ENCODE measurements at regions not wholly inside any gene's neighbourhood (a gene's known extent, or its start where the extent isn't known, plus 50 kb on each side); places are given as distances from the start of the nearest gene placed in this dataset.

DNA sequence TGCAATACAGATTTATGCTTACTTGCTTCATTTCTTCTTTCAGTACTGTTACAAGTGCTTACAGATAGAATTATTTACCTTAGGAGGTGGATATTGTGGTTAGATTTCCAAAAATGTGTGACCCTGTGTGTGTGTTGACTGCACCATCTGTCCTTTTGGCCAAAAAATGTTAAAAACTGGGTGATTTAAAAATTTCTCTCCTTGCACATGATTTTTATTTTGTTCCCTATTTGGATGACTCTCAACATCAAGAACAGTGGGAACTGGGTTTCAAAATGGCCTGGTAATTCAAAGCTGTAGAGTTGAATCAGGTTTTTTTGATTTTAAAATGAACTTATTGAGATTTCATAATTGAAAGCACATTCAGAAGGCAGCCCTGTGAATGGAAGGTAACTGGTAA, 1132.9 kb downstream of the RAPGEF2 start:
- H3K4me1 ChIP-seq (ENCODE audit: low read length): no peaks in the 10 kb centered on the region
- no peak overlapping the region for H3K4me3 ChIP-seq (ENCODE audit: low read length)
- H3K4me2 ChIP-seq (ENCODE audit: low read depth, low read length, poor library complexity, severe bottlenecking): no peak overlapping the region
- peaks cover 48% of the 10 kb centered on the region for H3K9me3 ChIP-seq (ENCODE audit: low read length)
- no peaks in the 10 kb centered on the region for H3K79me2 ChIP-seq (ENCODE audit: low read length)
- no peak overlapping the region for H2AFZ ChIP-seq (ENCODE audit: low read length)
- no peaks in the 10 kb centered on the region for H3K27me3 ChIP-seq (ENCODE audit: low read length)
- no peak for DNase-seq
- no peak overlapping the region for H3K9ac ChIP-seq (ENCODE audit: low read length)
- no peaks in the 10 kb centered on the region for H3K9me2 ChIP-seq (replicated peaks; ENCODE audit: insufficient read depth, low read length)
- no peaks in the 10 kb centered on the region for H4K20me1 ChIP-seq (ENCODE audit: insufficient read depth, low read depth, low read length)
- H3K36me3 ChIP-seq (ENCODE audit: insufficient read depth, low read length): no peaks in the 10 kb centered on the region
- no peak overlapping the region for H3K27ac ChIP-seq (ENCODE audit: low read length)

GRCh38 chr4:160238790-160239189, 1135.9 kb downstream of the RAPGEF2 start:
- no peak overlapping the region for H3K27ac ChIP-seq (ENCODE audit: low read length)

DNA sequence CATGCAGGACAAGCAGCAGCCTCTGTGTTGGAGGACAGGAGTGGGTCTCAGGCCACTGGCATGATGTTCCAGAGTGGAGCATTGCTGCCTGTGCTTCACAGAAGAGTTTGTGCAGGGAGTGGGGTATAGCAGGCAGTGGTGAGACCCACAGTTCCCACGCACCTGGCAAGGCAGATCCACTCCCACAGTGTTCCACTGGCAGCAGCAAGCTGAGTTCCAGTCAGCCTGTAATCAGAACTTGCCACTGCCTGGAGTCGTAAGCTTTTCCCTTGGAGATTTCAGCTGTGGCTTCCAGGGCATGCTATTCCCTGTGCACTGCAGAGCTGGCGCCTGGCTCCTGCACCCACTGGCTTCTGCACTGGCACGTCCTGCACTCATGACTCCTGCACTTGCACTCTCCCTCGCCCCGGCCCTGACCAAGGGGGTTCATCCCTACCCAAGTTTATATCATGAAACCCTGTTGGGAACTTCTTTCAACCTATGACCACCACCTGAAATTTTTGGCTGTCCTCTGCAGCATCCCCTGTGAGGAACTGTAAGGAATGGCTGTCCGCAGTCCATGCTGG, 1144.3 kb downstream of the RAPGEF2 start:
- Histone ChIP-seq H3K4me3 (ENCODE audit: low read length) (no peak overlapping the region), H2AFZ (ENCODE audit: low read length) (no peak overlapping the region), H3K27me3 (ENCODE audit: low read length) (no peaks in the 10 kb centered on the region), H3K9ac (ENCODE audit: low read length) (no peak overlapping the region), H3K4me1 (ENCODE audit: low read length) (no peaks in the 10 kb centered on the region), H3K9me3 (ENCODE audit: low read length) (peaks cover 61% of the 10 kb centered on the region), H3K79me2 (ENCODE audit: low read length) (no peaks in the 10 kb centered on the region), H3K27ac (ENCODE audit: low read length) (no peak overlapping the region), H3K4me2 (ENCODE audit: low read depth, low read length, poor library complexity, severe bottlenecking) (no peak overlapping the region), H3K9me2 (replicated peaks; ENCODE audit: insufficient read depth, low read length) (no peaks in the 10 kb centered on the region), H4K20me1 (ENCODE audit: insufficient read depth, low read depth, low read length) (no peaks in the 10 kb centered on the region), H3K36me3 (ENCODE audit: insufficient read depth, low read length) (no peaks in the 10 kb centered on the region)
- no peak for DNase-seq

More at GRCh38 chr4:160238790-160239189, 1135.9 kb downstream of the RAPGEF2 start:
- Histone ChIP-seq H3K36me3 (ENCODE audit: insufficient read depth, low read length) (no peaks in the 10 kb centered on the region), H3K27me3 (ENCODE audit: low read length) (no peaks in the 10 kb centered on the region), H3K4me3 (ENCODE audit: low read length) (no peak overlapping the region), H3K4me2 (ENCODE audit: low read depth, low read length, poor library complexity, severe bottlenecking) (no peak overlapping the region), H3K4me1 (ENCODE audit: low read length) (no peaks in the 10 kb centered on the region), H3K9ac (ENCODE audit: low read length) (no peak overlapping the region), H2AFZ (ENCODE audit: low read length) (no peak overlapping the region), H3K9me3 (ENCODE audit: low read length) (peaks cover 41% of the 10 kb centered on the region), H3K9me2 (replicated peaks; ENCODE audit: insufficient read depth, low read length) (no peaks in the 10 kb centered on the region), H3K79me2 (ENCODE audit: low read length) (no peaks in the 10 kb centered on the region), H4K20me1 (ENCODE audit: insufficient read depth, low read depth, low read length) (no peaks in the 10 kb centered on the region)
- DNase-seq: no peak

GRCh38 chr4:160251522-160252170, 1148.8 kb downstream of the RAPGEF2 start:
- Histone ChIP-seq H3K27ac (ENCODE audit: low read length) (no peak overlapping the region), H3K4me1 (ENCODE audit: low read length) (no peaks in the 10 kb centered on the region)
- DNase-seq: no peak

DNA sequence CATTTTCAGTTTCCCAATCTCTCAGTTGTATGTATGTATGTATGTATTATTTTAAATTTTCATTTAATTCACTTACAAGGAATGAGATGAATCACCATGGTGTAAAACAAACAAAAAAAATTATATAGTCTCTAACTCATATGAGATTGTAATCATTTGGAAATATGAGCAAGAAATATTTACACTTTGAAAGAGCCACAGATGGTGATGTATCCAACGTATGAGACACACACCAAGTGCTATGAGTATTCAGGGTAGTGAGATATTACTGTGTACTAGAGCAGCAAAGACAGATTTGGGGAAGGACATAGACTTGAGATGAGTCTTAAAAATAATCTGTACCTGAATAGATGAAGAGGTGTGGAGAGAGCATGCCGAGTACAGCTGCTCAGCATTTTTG, 1154.4 kb downstream of the RAPGEF2 start:
- 0 out of 2 replicates have a peak, but pooled peaks cover 3% of the 10 kb centered on the region for H3K9me2 ChIP-seq (replicated peaks; ENCODE audit: insufficient read depth, low read length)
- no peaks in the 10 kb centered on the region for H3K79me2 ChIP-seq (ENCODE audit: low read length)
- H3K4me1 ChIP-seq (ENCODE audit: low read length): no peaks in the 10 kb centered on the region
- no peak overlapping the region for H3K27ac ChIP-seq (ENCODE audit: low read length)
- H3K27me3 ChIP-seq (ENCODE audit: low read length): no peaks in the 10 kb centered on the region
- no peak overlapping the region for H3K9ac ChIP-seq (ENCODE audit: low read length)
- H3K4me3 ChIP-seq (ENCODE audit: low read length): no peak overlapping the region
- H4K20me1 ChIP-seq (ENCODE audit: insufficient read depth, low read depth, low read length): no peaks in the 10 kb centered on the region
- H3K36me3 ChIP-seq (ENCODE audit: insufficient read depth, low read length): no peaks in the 10 kb centered on the region
- no peak overlapping the region for H2AFZ ChIP-seq (ENCODE audit: low read length)
- H3K4me2 ChIP-seq (ENCODE audit: low read depth, low read length, poor library complexity, severe bottlenecking): no peak overlapping the region
- peaks cover 56% of the 10 kb centered on the region for H3K9me3 ChIP-seq (ENCODE audit: low read length)
- no peak for DNase-seq

More at GRCh38 chr4:160251522-160252170, 1148.8 kb downstream of the RAPGEF2 start:
- H3K27me3 ChIP-seq (ENCODE audit: low read length): no peaks in the 10 kb centered on the region
- H3K4me2 ChIP-seq (ENCODE audit: low read depth, low read length, poor library complexity, severe bottlenecking): no peak overlapping the region
- no peaks in the 10 kb centered on the region for H4K20me1 ChIP-seq (ENCODE audit: insufficient read depth, low read depth, low read length)
- no peaks in the 10 kb centered on the region for H3K9me2 ChIP-seq (replicated peaks; ENCODE audit: insufficient read depth, low read length)
- H3K9me3 ChIP-seq (ENCODE audit: low read length): peaks cover 48% of the 10 kb centered on the region
- no peaks in the 10 kb centered on the region for H3K36me3 ChIP-seq (ENCODE audit: insufficient read depth, low read length)
- no peak overlapping the region for H2AFZ ChIP-seq (ENCODE audit: low read length)
- H3K9ac ChIP-seq (ENCODE audit: low read length): no peak overlapping the region
- H3K4me3 ChIP-seq (ENCODE audit: low read length): no peak overlapping the region
- H3K79me2 ChIP-seq (ENCODE audit: low read length): no peaks in the 10 kb centered on the region

DNA sequence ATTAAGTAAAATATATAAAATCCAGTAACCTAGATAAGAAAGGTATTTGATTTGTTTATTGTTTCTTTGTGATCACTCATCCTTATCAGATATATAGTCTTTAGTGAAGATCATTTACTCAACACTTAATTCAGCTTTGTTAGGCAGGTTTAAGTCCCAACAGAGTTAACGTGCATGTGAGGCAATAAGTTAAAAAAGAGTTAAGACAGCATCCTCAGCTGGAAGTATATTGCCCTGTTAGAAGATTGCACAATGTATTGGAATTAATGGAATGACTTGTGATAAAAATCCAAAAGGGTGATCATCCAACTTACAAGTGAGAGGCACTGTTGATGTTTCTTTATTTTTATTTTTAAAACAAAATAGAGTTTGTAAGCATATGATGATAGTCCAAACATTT, 1162.1 kb downstream of the RAPGEF2 start:
- DNase-seq: no peak
- H3K4me1 ChIP-seq (ENCODE audit: low read length): no peaks in the 10 kb centered on the region
- H3K4me2 ChIP-seq (ENCODE audit: low read depth, low read length, poor library complexity, severe bottlenecking): no peak overlapping the region
- no peaks in the 10 kb centered on the region for H3K27me3 ChIP-seq (ENCODE audit: low read length)
- H3K36me3 ChIP-seq (ENCODE audit: insufficient read depth, low read length): no peaks in the 10 kb centered on the region
- H3K9me3 ChIP-seq (ENCODE audit: low read length): peaks cover 40% of the 10 kb centered on the region
- H3K79me2 ChIP-seq (ENCODE audit: low read length): no peaks in the 10 kb centered on the region
- H3K27ac ChIP-seq (ENCODE audit: low read length): no peak overlapping the region
- H3K9ac ChIP-seq (ENCODE audit: low read length): no peak overlapping the region
- 0 out of 2 replicates have a peak, but pooled peaks cover 3% of the 10 kb centered on the region for H3K9me2 ChIP-seq (replicated peaks; ENCODE audit: insufficient read depth, low read length)
- no peaks in the 10 kb centered on the region for H4K20me1 ChIP-seq (ENCODE audit: insufficient read depth, low read depth, low read length)
- no peak overlapping the region for H2AFZ ChIP-seq (ENCODE audit: low read length)
- H3K4me3 ChIP-seq (ENCODE audit: low read length): no peak overlapping the region

DNA sequence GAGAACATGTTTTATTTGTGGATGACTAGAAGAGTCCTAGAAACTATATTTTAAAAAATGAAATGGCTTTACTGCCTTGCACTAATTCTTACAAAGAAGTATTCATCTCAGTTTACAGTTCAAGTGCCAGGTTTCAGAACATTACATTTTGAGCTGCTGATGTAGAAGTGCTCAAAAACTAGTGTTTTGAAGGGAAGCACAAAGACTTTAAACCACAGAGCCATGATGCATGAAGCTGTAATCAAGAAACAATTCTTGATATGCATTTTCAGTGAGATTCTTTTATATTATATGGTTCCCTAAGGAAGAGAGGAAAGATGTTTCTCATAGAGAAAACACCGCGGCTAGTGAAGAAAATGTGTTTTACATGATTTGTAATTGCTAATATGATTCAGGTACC, 1163.0 kb downstream of the RAPGEF2 start:
- Histone ChIP-seq H3K79me2 (ENCODE audit: low read length) (no peaks in the 10 kb centered on the region), H3K27me3 (ENCODE audit: low read length) (no peaks in the 10 kb centered on the region), H2AFZ (ENCODE audit: low read length) (no peak overlapping the region), H3K4me3 (ENCODE audit: low read length) (no peak overlapping the region), H3K9me2 (replicated peaks; ENCODE audit: insufficient read depth, low read length) (0 out of 2 replicates have a peak, but pooled peaks cover 3% of the 10 kb centered on the region), H3K36me3 (ENCODE audit: insufficient read depth, low read length) (no peaks in the 10 kb centered on the region), H4K20me1 (ENCODE audit: insufficient read depth, low read depth, low read length) (no peaks in the 10 kb centered on the region), H3K4me2 (ENCODE audit: low read depth, low read length, poor library complexity, severe bottlenecking) (no peak overlapping the region), H3K9ac (ENCODE audit: low read length) (no peak overlapping the region), H3K4me1 (ENCODE audit: low read length) (no peaks in the 10 kb centered on the region), H3K9me3 (ENCODE audit: low read length) (peaks cover 38% of the 10 kb centered on the region), H3K27ac (ENCODE audit: low read length) (no peak overlapping the region)
- DNase-seq: no peak

- Histone ChIP-seq H3K79me2 (ENCODE audit: low read length) (no peaks in the 10 kb centered on the region), H3K27me3 (ENCODE audit: low read length) (no peaks in the 10 kb centered on the region), H3K4me2 (ENCODE audit: low read depth, low read length, poor library complexity, severe bottlenecking) (no peak overlapping the region), H3K9ac (ENCODE audit: low read length) (no peak overlapping the region), H4K20me1 (ENCODE audit: insufficient read depth, low read depth, low read length) (no peaks in the 10 kb centered on the region), H3K4me1 (ENCODE audit: low read length) (no peaks in the 10 kb centered on the region), H2AFZ (ENCODE audit: low read length) (no peak overlapping the region), H3K4me3 (ENCODE audit: low read length) (no peak overlapping the region), H3K9me3 (ENCODE audit: low read length) (peaks cover 52% of the 10 kb centered on the region), H3K9me2 (replicated peaks; ENCODE audit: insufficient read depth, low read length) (no peaks in the 10 kb centered on the region), H3K27ac (ENCODE audit: low read length) (no peak overlapping the region), H3K36me3 (ENCODE audit: insufficient read depth, low read length) (no peaks in the 10 kb centered on the region)
- DNase-seq: no peak
These were observed 1174.0 kb downstream of the RAPGEF2 start for GRCh38 chr4:160276785-160277325.

Measured in Karpas-422 (cell line).